ENCODE measurements at regions not wholly inside any gene's neighbourhood (a gene's known extent, or its start where the extent isn't known, plus 50 kb on each side); places are given as distances from the start of the nearest gene placed in this dataset.
A peak's percentile ranks its signal among the peaks of the same experiment; 100 is the strongest.
"Not testable (repeated sequence)": the region's sequence is repeated elsewhere in the genome, so short reads cannot be mapped to it uniquely, and the experiment has no call there.

- DNase-seq, result no peak
These were observed 105.2 kb upstream of the AMZ2 start for GRCh38 chr17:68142595-68142994.

- no peak for DNase-seq
These were observed 104.4 kb upstream of the AMZ2 start for GRCh38 chr17:68143425-68143824.

GRCh38 chr17:68145088-68145487 is 102.8 kb upstream of the AMZ2 start:
- DNase-seq, result no peak

GRCh38 chr17:68148936-68149335 is 98.9 kb upstream of the AMZ2 start:
- DNase-seq, result no peak

- no peak for DNase-seq
These were observed 95.7 kb upstream of the AMZ2 start for GRCh38 chr17:68152161-68152571.

- DNase-seq, result no peak
These were observed 92.2 kb upstream of the AMZ2 start for GRCh38 chr17:68155692-68156091.

GRCh38 chr17:68161644-68162428 is 86.0 kb upstream of the AMZ2 start:
- no peak for DNase-seq

GRCh38 chr17:68168273-68169164 is 79.3 kb upstream of the AMZ2 start:
- DNase-seq, result not testable (repeated sequence)

GRCh38 chr17:68169165-68169821 is 78.5 kb upstream of the AMZ2 start:
- not testable (repeated sequence) for DNase-seq

- DNase-seq, result no peak
These were observed 78.0 kb upstream of the AMZ2 start for GRCh38 chr17:68169840-68170239.

- no peak for DNase-seq
These were observed 77.6 kb upstream of the AMZ2 start for GRCh38 chr17:68170246-68170645.

- DNase-seq, result peak; percentile 83
These were observed 75.3 kb upstream of the AMZ2 start for GRCh38 chr17:68172461-68172954.

GRCh38 chr17:68175416-68175815 is 72.4 kb upstream of the AMZ2 start:
- peak; percentile 38 for DNase-seq

GRCh38 chr17:68175905-68176304 is 71.9 kb upstream of the AMZ2 start:
- peak; percentile 45 for DNase-seq

GRCh38 chr17:68176718-68177117 is 71.1 kb upstream of the AMZ2 start:
- DNase-seq, result peak; percentile 44

- no peak for DNase-seq
These were observed 69.0 kb upstream of the AMZ2 start for GRCh38 chr17:68178831-68179230.

- DNase-seq, result no peak
These were observed 68.5 kb upstream of the AMZ2 start for GRCh38 chr17:68179236-68179925.

- no peak for DNase-seq
These were observed 67.9 kb upstream of the AMZ2 start for GRCh38 chr17:68179926-68180285.

- DNase-seq, result peak; percentile 47
These were observed 65.9 kb upstream of the AMZ2 start for GRCh38 chr17:68182011-68182306.

GRCh38 chr17:68182940-68183551 is 64.8 kb upstream of the AMZ2 start:
- DNase-seq, result peak; percentile 75

GRCh38 chr17:68184141-68184571 is 63.7 kb upstream of the AMZ2 start:
- DNase-seq, result peak; percentile 55

- peak; percentile 64 for DNase-seq
These were observed 62.9 kb upstream of the AMZ2 start for GRCh38 chr17:68184816-68185436.

Data from activated CD8-positive, alpha-beta memory T cell treated with anti-CD3 and anti-CD28 coated beads, Interleukin-2, amount 50 U/mL, for 48 hours (primary cell).